ENCODE measurements at regions not wholly inside any gene's neighbourhood (a gene's known extent, or its start where the extent isn't known, plus 50 kb on each side); places are given as distances from the start of the nearest gene placed in this dataset.

GRCh38 chr3:187889601-187890404, 144.5 kb upstream of the BCL6 start:
- TF ChIP-seq CTCF (conservative IDR thresholded peaks at IDR 0.05) (no peak), ZFX (IDR thresholded peaks at IDR 0.05) (no peak)
